ENCODE measurements at regions not wholly inside any gene's neighbourhood (a gene's known extent, or its start where the extent isn't known, plus 50 kb on each side); places are given as distances from the start of the nearest gene placed in this dataset.
"Not testable (repeated sequence)": the region's sequence is repeated elsewhere in the genome, so short reads cannot be mapped to it uniquely, and the experiment has no call there.

DNA sequence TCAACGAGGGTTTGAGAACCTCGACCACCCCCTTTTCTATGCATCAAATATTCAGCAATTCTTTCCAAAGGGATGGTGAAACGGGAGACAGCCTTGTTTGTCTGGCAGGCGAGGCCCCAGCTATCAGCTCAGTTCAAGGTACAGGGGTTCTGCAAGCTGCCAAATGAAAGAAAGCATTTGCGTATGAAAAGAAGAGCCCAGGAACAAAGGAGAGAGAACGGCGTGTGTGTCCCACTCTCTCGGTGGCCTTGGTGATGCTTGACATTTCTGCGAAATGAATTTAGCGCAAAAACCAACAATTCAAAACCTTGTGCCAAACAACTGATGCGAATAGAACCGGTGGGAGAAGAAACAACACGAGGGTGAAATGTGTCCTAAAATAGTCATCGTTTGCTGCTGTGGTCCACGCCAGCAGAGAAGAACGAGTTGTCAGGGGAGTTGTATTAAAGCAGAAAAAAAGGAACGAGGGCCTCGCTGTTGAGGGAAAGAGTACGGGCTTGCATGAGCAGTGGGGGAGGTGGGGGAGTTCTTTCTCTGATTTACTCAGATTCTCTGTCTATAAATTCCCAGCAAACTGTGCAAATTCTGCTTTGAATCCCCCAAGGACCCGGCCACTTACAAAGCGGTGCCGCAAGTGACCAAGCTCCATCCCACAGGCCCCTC, 97.7 kb downstream of the TMEM130 start:
- Histone ChIP-seq H3K4me1 (ENCODE audit: control insufficient read depth in 2 of 2, insufficient read depth in 2 of 2, low read length in 2 of 2) (no peaks in the 10 kb centered on the region), H3K4me3 (ENCODE audit: low read length in 2 of 2) (no peak overlapping the region), H3K9me3 (ENCODE audit: control insufficient read depth in 2 of 2, insufficient read depth in 1 of 2, low read length in 1 of 2) (no peaks in the 10 kb centered on the region), H3K27me3 (ENCODE audit: control insufficient read depth in 2 of 2, insufficient read depth in 1 of 2, low read length in 1 of 2) (peaks cover 0 to 4% of the 10 kb centered on the region in 2 donors), H3K36me3 (ENCODE audit: control insufficient read depth in 2 of 2, insufficient read depth in 2 of 2, low read length in 1 of 2) (no peaks in the 10 kb centered on the region), H3K27ac (ENCODE audit: low read depth in 1 of 2, low read length in 1 of 2) (no peak overlapping the region)
- WGBS = 42% methylated on average over 22 of the region's 22 CpGs
- no peak for DNase-seq (ENCODE audit: low read depth in 6 of 9, low spot score in 9 of 9)

DNA sequence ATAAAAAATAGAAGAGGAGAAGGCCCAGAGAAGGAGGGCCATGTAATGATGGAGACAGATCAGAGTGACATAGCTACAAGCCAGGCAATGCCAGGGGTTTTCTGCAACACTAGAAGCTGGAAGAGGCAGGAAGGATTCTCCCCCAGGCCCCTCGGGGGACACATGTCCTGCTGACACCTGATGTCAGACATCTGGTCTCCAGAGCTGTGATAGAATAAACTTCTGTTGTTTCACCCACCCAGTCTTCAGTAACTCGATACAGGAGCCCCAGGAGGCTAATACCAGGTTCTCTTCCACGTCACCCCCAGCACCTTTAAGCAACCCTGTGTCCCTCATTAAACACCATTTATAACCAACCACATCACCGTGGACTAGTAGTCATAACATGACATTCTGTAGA, 94.9 kb downstream of the TMEM130 start:
- H3K9me3 ChIP-seq (ENCODE audit: control insufficient read depth in 2 of 2, insufficient read depth in 1 of 2, low read length in 1 of 2) = no peaks in the 10 kb centered on the region
- 69% methylated on average over 4 of the region's 4 CpGs for WGBS

DNA sequence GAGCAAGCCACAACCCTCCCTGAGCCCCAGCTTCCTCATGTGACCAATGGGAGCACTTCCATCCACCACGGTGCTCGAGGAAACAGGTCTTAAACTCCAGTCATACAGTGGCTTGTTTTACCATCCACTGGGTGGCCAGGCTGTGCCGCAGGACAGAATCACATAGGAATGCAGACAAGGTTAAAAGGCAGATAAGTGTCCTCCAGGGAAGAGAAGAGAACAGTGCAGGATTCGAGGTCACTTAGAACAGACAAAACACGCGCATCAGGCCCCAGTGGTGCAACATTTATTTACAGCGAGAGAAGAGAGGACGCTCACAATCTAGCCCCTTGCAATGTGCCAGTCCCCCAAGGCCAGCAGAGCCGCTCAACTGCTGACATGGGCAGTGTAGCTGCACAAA, 92.8 kb downstream of the TMEM130 start:
- no peaks in the 10 kb centered on the region for H3K36me3 ChIP-seq (ENCODE audit: control insufficient read depth in 2 of 2, insufficient read depth in 2 of 2, low read length in 1 of 2)
- 86% methylated on average over 9 of the region's 9 CpGs for WGBS
- H3K27ac ChIP-seq (ENCODE audit: low read depth in 1 of 2, low read length in 1 of 2) = no peak overlapping the region
- peaks cover 0 to 4% of the 10 kb centered on the region in 2 donors for H3K27me3 ChIP-seq (ENCODE audit: control insufficient read depth in 2 of 2, insufficient read depth in 1 of 2, low read length in 1 of 2)
- DNase-seq (ENCODE audit: low read depth in 6 of 9, low spot score in 9 of 9) = no peak
- no peak overlapping the region for H3K4me3 ChIP-seq (ENCODE audit: low read length in 2 of 2)
- no peaks in the 10 kb centered on the region for H3K9me3 ChIP-seq (ENCODE audit: control insufficient read depth in 2 of 2, insufficient read depth in 1 of 2, low read length in 1 of 2)
- no peaks in the 10 kb centered on the region for H3K4me1 ChIP-seq (ENCODE audit: control insufficient read depth in 2 of 2, insufficient read depth in 2 of 2, low read length in 2 of 2)

More for the DNA sequence above, 94.9 kb downstream of the TMEM130 start:
- Histone ChIP-seq H3K4me1 (ENCODE audit: control insufficient read depth in 2 of 2, insufficient read depth in 2 of 2, low read length in 2 of 2) (no peaks in the 10 kb centered on the region), H3K4me3 (ENCODE audit: low read length in 2 of 2) (no peak overlapping the region), H3K36me3 (ENCODE audit: control insufficient read depth in 2 of 2, insufficient read depth in 2 of 2, low read length in 1 of 2) (no peaks in the 10 kb centered on the region), H3K27ac (ENCODE audit: low read depth in 1 of 2, low read length in 1 of 2) (no peak overlapping the region), H3K27me3 (ENCODE audit: control insufficient read depth in 2 of 2, insufficient read depth in 1 of 2, low read length in 1 of 2) (peaks cover 0 to 4% of the 10 kb centered on the region in 2 donors)
- no peak for DNase-seq (ENCODE audit: low read depth in 6 of 9, low spot score in 9 of 9)

DNA sequence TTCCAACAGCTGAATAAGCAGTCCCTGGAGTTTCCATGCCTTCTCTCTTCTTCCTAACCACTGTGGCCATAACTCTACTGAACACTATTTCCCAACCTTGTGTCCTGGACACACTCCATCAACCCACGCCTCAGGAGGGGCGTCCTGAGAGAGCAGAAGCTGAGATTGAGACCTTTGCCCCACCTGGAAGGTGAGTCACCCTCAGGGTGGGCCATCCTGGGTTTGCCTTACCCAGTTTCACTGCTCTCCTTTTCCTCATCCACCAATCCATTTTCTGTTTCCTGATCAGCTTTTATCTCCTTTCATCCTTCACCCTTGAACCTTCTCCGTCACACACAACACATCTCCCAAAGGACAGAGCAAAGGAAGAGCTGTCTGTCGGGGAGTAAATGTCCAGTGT, 91.4 kb downstream of the TMEM130 start:
- H3K27me3 ChIP-seq (ENCODE audit: control insufficient read depth in 2 of 2, insufficient read depth in 1 of 2, low read length in 1 of 2) = no peaks in the 10 kb centered on the region
- no peak overlapping the region for H3K4me3 ChIP-seq (ENCODE audit: low read length in 2 of 2)
- DNase-seq (ENCODE audit: low read depth in 6 of 9, low spot score in 9 of 9) = no peak
- H3K27ac ChIP-seq (ENCODE audit: low read depth in 1 of 2, low read length in 1 of 2) = no peak overlapping the region
- no peaks in the 10 kb centered on the region for H3K9me3 ChIP-seq (ENCODE audit: control insufficient read depth in 2 of 2, insufficient read depth in 1 of 2, low read length in 1 of 2)
- no peaks in the 10 kb centered on the region for H3K36me3 ChIP-seq (ENCODE audit: control insufficient read depth in 2 of 2, insufficient read depth in 2 of 2, low read length in 1 of 2)
- no peaks in the 10 kb centered on the region for H3K4me1 ChIP-seq (ENCODE audit: control insufficient read depth in 2 of 2, insufficient read depth in 2 of 2, low read length in 2 of 2)
- WGBS = 89% methylated on average over 4 of the region's 4 CpGs

DNA sequence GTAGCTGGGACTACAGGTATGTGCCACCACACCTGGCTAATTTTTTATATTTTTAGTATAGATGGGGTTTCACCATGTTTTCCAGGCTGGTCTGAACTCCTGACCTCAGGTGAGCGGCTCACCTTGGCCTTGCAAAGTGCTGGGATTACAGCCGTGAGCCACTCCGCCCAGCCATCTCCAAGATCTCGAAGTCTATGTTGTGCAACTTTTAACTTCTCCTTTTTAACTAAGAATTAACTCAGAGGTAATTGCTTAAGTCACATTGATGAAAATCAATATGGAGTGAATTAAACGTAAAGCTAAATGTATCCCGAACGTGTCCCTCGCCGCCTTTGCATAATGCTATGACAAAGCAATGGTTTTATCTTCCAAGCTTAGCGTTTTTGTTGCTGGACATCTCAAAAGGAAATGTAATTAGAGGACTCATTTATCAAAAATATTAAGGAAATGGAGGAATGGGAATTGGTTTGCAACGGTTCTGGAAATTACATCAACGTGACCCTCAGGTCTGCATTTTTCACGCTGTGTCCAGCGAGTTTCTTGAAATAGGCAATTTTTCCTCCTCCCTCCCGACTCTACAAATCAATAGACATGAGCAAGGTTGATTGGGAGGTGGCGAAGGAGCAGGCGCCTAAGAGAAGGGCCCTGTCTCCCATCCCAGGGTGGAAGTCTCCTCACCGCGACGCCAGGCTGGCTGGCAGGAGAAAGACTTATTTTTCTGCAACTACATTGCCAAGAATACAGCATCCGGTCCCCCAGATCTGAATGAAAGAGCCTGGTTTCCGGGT, 89.8 kb downstream of the TMEM130 start:
- Histone ChIP-seq H3K9me3 (ENCODE audit: control insufficient read depth in 2 of 2, insufficient read depth in 1 of 2, low read length in 1 of 2) (no peaks in the 10 kb centered on the region), H3K36me3 (ENCODE audit: control insufficient read depth in 2 of 2, insufficient read depth in 2 of 2, low read length in 1 of 2) (no peaks in the 10 kb centered on the region), H3K27me3 (ENCODE audit: control insufficient read depth in 2 of 2, insufficient read depth in 1 of 2, low read length in 1 of 2) (no peaks in the 10 kb centered on the region), H3K27ac (ENCODE audit: low read depth in 1 of 2, low read length in 1 of 2) (no peak overlapping the region), H3K4me3 (ENCODE audit: low read length in 2 of 2) (no peak overlapping the region), H3K4me1 (ENCODE audit: control insufficient read depth in 2 of 2, insufficient read depth in 2 of 2, low read length in 2 of 2) (no peaks in the 10 kb centered on the region)
- 85% methylated on average over 22 of the region's 22 CpGs for WGBS
- DNase-seq (ENCODE audit: low read depth in 6 of 9, low spot score in 9 of 9) = no peak

DNA sequence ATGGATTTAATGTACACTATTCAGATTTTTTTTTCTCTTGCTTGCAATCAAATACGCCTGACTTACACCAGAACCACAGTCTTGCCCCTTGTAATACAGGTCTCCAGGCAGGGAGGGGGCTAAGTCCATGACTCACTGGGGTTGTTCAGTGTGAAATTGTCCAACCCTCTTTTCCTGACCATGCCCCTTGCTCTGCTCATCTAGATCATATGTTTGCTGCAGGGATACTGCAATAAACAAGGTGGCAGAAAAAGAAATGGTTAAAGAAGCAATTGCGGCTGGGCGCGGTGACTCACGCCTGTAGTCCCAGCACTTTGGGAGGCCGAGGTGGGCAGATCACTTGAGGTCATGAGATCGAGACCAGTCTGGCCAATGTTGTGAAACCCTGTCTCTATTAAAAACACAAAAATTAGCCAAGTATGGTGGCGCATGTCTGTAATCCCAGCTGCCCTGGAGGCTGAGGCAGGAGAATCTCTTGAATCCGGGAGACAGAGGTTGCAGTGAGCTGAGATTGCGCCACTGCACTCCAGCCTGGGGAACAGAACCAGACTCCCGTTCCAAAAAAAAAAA, 85.5 kb downstream of the TMEM130 start:
- H3K4me1 ChIP-seq (ENCODE audit: control insufficient read depth in 2 of 2, insufficient read depth in 2 of 2, low read length in 2 of 2) = no peaks in the 10 kb centered on the region
- DNase-seq (ENCODE audit: low read depth in 6 of 9, low spot score in 9 of 9) = no peak
- no peaks in the 10 kb centered on the region for H3K36me3 ChIP-seq (ENCODE audit: control insufficient read depth in 2 of 2, insufficient read depth in 2 of 2, low read length in 1 of 2)
- H3K4me3 ChIP-seq (ENCODE audit: low read length in 2 of 2) = no peak overlapping the region
- 94% methylated on average over 11 of the region's 11 CpGs for WGBS
- no peaks in the 10 kb centered on the region for H3K9me3 ChIP-seq (ENCODE audit: control insufficient read depth in 2 of 2, insufficient read depth in 1 of 2, low read length in 1 of 2)
- H3K27ac ChIP-seq (ENCODE audit: low read depth in 1 of 2, low read length in 1 of 2) = no peak overlapping the region
- H3K27me3 ChIP-seq (ENCODE audit: control insufficient read depth in 2 of 2, insufficient read depth in 1 of 2, low read length in 1 of 2) = no peaks in the 10 kb centered on the region

DNA sequence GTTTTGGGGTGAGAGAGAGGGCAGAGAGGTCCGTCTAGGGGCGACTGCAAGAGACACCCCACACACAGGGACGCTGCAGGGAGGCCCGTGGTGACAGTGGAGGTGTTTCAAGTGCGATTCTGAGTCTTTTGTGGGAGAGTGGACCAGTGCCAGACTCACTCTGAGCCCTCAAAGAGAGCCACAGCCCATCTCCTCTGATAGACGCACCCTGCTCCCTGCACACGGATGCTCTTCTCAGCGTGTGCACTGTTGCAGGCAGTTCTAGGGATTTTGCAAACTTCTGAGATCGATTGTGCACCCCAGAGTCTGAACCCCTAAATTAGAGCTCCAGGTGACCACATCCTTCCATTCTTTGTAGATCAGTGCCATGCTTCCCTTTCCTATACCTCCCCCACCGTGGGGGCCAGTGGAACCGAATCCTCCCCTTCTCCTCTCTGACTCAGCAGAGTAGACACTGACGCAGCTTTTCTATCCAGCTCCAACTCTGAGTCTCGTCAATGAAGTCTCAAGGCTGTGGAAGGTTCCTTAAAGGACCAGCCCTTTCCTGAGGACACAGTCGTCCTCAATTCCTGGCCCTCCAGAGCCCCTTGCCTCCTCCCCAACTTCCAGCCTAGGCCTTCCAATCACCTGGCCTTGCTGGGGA, 83.8 kb downstream of the TMEM130 start:
- Histone ChIP-seq H3K36me3 (ENCODE audit: control insufficient read depth in 2 of 2, insufficient read depth in 2 of 2, low read length in 1 of 2) (no peaks in the 10 kb centered on the region), H3K4me3 (ENCODE audit: low read length in 2 of 2) (no peak overlapping the region), H3K4me1 (ENCODE audit: control insufficient read depth in 2 of 2, insufficient read depth in 2 of 2, low read length in 2 of 2) (no peaks in the 10 kb centered on the region), H3K9me3 (ENCODE audit: control insufficient read depth in 2 of 2, insufficient read depth in 1 of 2, low read length in 1 of 2) (no peaks in the 10 kb centered on the region), H3K27me3 (ENCODE audit: control insufficient read depth in 2 of 2, insufficient read depth in 1 of 2, low read length in 1 of 2) (no peaks in the 10 kb centered on the region), H3K27ac (ENCODE audit: low read depth in 1 of 2, low read length in 1 of 2) (no peak overlapping the region)
- no peak for DNase-seq (ENCODE audit: low read depth in 6 of 9, low spot score in 9 of 9)
- 51% methylated on average over 14 of the region's 14 CpGs for WGBS

DNA sequence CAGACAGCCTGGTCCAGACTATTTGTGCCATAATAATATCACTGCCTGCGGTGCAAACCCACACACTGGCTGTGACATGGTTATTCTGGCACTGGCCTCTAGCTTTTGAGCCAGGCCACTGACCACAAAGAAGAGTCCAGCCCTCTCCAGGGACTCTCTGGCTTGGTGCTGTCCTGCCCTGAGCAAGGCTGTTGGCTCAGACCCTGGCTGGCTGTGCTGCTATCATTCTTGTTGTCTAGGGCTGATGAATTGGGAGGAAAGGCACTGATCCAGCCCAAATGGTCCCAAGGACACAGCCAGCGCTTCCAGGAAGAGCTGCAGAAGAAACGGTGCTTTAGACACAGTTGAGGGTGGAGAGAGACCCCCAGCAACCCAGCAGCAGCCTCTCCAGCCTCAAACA, 80.8 kb downstream of the TMEM130 start:
- 75% methylated on average over 3 of the region's 3 CpGs for WGBS
- Histone ChIP-seq H3K4me1 (ENCODE audit: control insufficient read depth in 2 of 2, insufficient read depth in 2 of 2, low read length in 2 of 2) (no peaks in the 10 kb centered on the region), H3K36me3 (ENCODE audit: control insufficient read depth in 2 of 2, insufficient read depth in 2 of 2, low read length in 1 of 2) (no peaks in the 10 kb centered on the region), H3K27me3 (ENCODE audit: control insufficient read depth in 2 of 2, insufficient read depth in 1 of 2, low read length in 1 of 2) (no peaks in the 10 kb centered on the region), H3K4me3 (ENCODE audit: low read length in 2 of 2) (no peak overlapping the region), H3K27ac (ENCODE audit: low read depth in 1 of 2, low read length in 1 of 2) (no peak overlapping the region), H3K9me3 (ENCODE audit: control insufficient read depth in 2 of 2, insufficient read depth in 1 of 2, low read length in 1 of 2) (no peaks in the 10 kb centered on the region)
- no peak for DNase-seq (ENCODE audit: low read depth in 6 of 9, low spot score in 9 of 9)

DNA sequence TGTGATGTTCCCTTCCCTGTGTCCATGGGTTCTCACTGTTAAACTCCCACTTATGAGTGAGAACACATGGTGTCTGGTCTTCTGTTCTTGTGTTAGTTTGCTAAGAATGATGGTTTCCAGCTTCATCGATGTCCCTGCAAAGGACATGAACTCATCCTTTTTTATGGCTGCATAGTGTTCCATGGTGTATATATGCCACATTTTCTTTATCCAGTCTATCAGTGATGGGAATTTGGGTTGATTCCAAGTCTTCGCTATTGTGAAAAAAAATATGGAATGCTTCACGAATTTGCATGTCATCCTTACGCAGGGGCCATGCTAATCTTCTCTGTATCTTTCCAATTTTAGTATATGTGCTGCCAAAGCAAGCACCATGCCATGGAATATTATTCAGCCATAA, 75.4 kb downstream of the TMEM130 start:
- H3K9me3 ChIP-seq (ENCODE audit: control insufficient read depth in 2 of 2, insufficient read depth in 1 of 2, low read length in 1 of 2); H3K27ac ChIP-seq (ENCODE audit: low read depth in 1 of 2, low read length in 1 of 2); H3K4me3 ChIP-seq (ENCODE audit: low read length in 2 of 2); H3K4me1 ChIP-seq (ENCODE audit: control insufficient read depth in 2 of 2, insufficient read depth in 2 of 2, low read length in 2 of 2); H3K36me3 ChIP-seq (ENCODE audit: control insufficient read depth in 2 of 2, insufficient read depth in 2 of 2, low read length in 1 of 2); H3K27me3 ChIP-seq (ENCODE audit: control insufficient read depth in 2 of 2, insufficient read depth in 1 of 2, low read length in 1 of 2); DNase-seq (ENCODE audit: low read depth in 6 of 9, low spot score in 9 of 9): not testable (repeated sequence)
- WGBS = 94% methylated on average over 4 of the region's 4 CpGs
